A673 (cell line): ENCODE measurements at regions not wholly inside any gene's neighbourhood (a gene's known extent, or its start where the extent isn't known, plus 50 kb on each side); places are given as distances from the start of the nearest gene placed in this dataset.

Source experiments
- EZH2 ChIP-seq: fragments of 200-600 bp; sonication (generic); IDR thresholded peaks from 2 replicates; pipeline ENCODE4 v1.6.1; 2017; ENCODE audit warnings: borderline replicate concordance, low read depth, mild to moderate bottlenecking, mixed read lengths, antibody characterized with exemption, low read length; ENCODE audit not compliant: poor library complexity, severe bottlenecking
- TF ChIP-seq, protein P1 (sequence below): fragments of 300-800, 200-600 bp; sonication (generic); conservative IDR thresholded peaks from 2 replicates; pipeline ENCODE4 v1.5.1; 2017; ENCODE audit warnings: low read depth, mild to moderate bottlenecking, antibody characterized with exemption, low read length, moderate library complexity, mixed read lengths

DNA sequence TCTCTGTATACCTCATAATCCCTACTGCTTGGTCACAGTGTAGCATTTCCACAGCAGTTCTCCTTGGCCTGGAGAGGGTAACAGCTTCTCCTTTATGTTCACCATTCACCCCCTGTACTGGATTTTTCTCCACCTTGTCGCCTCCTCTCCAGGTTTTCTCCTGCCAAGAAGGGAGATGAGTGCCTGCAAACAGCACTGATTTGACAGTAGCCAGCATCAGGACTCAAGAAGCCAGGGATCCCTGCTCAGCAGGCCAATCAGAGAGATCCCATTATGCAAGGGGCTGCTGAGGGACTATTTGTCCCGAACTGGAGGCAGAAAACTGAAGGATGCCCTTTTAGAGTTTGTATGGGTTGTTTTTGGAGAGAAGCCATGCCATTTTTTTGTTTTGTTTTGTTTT is 68.6 kb upstream of the RIPOR2 start:
- TF ChIP-seq, protein P1, sequence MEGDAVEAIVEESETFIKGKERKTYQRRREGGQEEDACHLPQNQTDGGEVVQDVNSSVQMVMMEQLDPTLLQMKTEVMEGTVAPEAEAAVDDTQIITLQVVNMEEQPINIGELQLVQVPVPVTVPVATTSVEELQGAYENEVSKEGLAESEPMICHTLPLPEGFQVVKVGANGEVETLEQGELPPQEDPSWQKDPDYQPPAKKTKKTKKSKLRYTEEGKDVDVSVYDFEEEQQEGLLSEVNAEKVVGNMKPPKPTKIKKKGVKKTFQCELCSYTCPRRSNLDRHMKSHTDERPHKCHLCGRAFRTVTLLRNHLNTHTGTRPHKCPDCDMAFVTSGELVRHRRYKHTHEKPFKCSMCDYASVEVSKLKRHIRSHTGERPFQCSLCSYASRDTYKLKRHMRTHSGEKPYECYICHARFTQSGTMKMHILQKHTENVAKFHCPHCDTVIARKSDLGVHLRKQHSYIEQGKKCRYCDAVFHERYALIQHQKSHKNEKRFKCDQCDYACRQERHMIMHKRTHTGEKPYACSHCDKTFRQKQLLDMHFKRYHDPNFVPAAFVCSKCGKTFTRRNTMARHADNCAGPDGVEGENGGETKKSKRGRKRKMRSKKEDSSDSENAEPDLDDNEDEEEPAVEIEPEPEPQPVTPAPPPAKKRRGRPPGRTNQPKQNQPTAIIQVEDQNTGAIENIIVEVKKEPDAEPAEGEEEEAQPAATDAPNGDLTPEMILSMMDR: no peak
- TF ChIP-seq EZH2: no peak
